SIG-M5 treated with dmso at 0.1 percent for 504 hours (cell line): ENCODE measurements at regions not wholly inside any gene's neighbourhood (a gene's known extent, or its start where the extent isn't known, plus 50 kb on each side); places are given as distances from the start of the nearest gene placed in this dataset.
"Not testable (repeated sequence)": the region's sequence is repeated elsewhere in the genome, so short reads cannot be mapped to it uniquely, and the experiment has no call there.

Source experiments
- DNase-seq: peaks from one replicate; lab custom pipeline; 2025; ENCODE audit not compliant: unreplicated experiment; lab: John Stamatoyannopoulos, UW

DNA sequence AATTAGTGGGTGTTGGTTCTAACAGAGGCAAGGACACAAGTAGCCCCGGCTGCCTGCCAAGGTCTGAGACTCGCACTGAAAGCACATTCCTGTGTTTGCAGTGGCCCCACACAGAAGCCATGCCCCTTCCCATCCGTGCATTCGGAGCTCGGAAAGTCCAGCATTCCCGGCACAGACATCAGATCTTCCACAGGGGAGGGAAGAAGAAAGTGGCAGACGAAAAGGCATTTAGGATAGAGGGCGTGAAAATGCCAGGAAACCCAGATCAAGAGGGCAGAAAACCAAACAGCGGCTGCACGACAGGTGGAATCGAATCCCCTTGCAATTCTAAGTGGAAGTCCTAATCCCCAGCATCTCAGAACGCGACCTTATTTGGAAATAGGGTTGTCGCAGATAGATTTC lies 105.5 kb upstream of the ASB18 start:
- no peak for DNase-seq

DNA sequence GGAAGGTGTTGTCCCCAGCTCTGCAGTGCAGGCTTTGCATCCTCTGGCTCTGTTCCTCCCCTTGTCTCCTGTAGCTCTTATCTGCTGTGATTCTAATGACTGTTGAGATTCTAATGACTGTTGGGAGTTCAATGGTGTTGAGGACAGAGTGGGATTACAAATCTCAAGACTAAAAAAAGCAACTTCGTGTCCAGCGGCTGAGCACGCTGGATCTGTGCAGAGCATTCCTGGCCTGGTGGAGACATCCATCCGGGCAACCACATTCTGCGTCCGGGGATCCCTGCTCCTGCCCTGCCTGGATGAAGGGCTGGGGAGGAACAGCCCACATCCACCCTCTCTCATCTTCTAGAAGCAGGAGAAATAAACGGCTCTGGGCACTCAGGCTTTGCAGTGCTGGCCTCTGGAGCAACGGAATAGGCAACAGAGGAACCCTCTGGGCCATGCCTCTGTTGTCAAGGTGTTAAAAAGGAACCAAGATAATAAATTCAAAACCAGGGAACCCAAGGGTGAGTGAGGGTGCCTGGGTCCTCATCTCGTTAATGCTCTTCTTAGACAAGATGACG lies 106.7 kb upstream of the ASB18 start:
- no peak for DNase-seq

DNA sequence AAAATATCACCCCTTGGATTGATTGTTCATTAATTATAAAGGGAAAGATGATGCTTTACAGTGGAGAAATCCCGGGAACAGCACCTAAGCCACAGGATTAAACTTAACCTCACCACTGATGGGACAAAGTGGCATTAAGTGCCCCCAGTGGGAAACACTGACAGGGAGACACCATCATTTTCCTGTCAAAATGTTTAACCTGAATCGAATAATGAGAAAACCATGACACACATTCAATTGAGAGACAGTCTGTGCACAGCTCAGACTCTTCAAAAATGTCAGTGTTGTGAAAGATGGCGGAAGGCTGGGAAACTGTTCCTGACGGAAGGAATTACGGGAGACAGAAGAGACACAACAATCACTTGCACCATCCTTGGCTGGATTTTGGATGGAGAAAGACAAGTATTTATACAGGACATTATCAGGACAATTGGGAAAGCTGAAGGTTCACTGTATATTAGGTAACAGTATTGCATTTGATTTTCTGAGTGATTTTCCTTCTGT lies 111.8 kb upstream of the ASB18 start:
- DNase-seq = no peak

DNA sequence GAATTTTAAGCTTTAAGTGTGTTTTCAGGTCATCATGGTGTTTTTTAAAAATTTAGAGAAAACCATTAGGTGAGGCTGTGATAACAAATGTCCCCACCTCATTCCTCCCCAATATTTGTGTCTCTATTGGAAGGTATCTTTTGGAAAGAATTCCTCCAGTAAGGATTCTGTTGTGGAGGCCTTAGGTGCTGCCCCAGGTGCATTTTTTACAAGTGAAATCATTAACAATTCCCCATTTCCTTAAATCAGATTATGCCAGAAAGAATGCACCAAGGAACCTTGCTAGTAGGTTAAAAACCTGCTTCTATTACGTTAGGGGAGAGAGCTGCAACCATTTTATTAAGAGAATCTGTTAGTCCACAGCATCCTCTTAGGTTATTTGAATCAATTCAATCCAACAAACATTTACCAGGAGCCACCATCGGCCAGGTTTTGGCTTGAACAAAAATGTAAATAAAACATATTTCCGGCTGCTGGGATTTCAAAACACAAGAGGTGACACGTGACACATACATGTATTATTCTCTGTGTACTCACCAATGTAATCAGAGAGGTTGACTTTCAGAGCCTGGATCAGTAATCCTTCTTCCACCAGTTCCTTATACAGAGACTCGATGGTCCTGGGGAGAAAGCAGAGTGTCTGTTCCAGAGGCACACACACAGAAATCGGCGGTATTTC lies 112.5 kb upstream of the ASB18 start:
- no peak for DNase-seq

DNA sequence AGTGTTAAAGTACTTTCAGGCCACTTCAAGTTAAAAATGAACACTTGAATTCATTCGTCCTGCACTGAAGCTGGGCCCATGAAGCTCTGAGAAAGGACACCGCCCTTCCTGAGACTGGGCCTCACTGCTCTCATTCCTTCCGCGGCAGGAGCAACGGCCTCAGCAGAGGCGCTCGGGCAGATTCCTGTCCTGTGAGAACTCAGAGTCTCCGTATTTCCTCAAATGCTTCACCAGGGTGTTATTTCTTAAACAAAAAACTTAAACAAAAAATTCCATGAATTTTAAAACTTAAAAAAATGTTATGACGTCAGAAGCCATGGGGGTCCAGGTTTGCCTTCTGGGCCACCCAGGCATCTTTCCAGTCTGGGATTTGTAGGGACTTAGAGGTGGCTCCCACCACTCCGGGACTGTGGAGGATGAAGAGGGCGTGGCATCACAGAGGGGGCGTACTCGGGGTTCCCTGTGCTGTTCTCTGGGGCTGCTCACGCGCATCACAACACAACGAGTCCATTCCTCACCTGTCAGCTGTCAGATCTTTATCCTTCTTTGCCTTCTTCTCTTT lies 115.9 kb upstream of the ASB18 start:
- no peak for DNase-seq

DNA sequence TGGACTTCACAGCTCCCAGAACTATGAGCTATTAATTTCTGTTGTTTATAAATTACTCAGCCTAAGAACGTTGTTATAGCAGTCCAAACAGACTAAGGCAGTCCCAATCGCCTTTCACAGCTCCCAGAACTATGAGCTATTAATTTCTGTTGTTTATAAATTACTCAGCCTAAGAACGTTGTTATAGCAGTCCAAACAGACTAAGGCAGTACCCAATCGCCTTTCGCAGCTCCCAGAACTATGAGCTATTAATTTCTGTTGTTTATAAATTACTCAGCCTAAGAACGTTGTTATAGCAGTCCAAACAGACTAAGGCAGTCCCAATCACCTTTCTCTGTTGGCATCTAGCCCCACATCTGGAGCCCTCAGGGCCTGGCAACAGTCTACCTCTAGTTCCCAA lies 117.0 kb upstream of the ASB18 start:
- DNase-seq = not testable (repeated sequence)

DNA sequence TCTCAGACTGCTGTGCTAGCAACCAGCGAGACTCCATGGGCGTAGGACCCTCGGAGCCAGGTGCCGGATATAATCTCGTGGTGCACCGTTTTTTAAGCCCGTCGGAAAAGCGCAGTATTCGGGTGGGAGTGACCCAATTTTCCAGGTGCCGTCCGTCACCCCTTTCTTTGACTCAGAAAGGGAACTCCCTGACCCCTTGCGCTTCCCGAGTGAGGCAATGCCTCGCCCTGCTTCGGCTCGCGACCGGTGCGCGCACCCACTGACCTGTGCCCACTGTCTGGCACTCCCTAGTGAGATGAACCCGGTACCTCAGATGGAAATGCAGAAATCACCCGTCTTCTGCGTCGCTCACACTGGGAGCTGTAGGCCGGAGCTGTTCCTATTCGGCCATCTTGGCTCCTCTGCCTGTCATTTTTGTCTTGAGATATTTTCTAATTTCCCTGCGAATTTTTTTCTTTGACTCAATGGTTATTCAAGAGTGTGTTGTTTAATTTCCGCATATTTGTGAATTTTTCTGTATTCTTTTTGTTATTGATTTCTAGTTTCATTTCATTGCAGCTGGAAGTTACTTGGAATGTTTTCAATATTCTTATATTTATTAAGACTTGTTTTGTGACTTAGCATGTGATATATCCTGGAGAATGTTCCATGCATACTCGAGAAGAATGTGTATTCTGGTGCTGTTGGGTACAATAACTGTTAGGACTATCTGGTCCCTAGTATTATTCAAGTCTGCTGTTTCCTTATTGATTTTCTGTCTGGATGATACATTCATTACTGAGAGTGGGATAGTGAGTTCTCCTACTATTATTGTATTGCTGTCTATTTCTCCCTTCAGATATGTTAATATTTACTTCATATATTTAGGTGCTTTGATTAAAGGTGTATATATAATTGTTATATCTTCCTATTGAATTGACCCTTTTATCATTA lies 125.3 kb upstream of the ASB18 start:
- not testable (repeated sequence) for DNase-seq

DNA sequence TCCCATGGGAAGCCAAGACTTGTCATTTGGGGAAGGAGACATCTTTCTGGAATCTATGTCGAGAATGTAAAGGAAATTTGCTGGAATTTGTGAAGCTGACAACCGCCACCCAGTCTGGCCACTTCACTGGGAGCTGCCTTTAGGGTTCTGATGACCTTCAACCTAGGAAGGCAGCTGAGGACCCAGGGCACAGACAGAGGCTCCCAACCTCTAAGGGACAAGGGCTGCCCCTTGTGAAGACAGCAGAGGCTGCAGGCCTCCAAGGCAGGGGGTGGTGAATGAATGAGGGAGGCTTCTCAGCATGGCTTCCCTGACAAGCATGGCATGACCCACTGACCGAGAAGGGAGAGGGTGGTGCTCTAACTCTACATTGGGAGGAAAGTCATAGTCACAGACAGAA lies 128.9 kb upstream of the ASB18 start:
- DNase-seq = no peak

DNA sequence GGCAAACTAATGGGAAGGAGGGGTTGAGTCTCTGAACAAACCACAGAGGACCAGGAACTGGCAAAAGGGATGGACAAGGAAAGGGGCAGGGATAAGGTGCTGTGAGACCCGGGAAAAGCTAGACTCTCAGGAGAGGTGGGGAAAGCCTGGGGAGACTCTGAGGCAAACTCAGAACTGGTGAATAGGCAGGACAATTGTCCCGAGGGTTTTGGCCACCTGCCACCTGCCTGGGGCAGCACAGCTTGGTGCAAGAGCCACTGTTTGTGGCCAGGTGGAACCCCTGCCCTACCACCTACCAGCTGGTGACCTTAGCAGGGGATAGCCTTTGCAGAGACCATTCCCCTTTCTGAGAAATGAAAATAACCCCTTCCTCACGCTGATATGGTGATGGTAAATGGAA lies 129.4 kb upstream of the ASB18 start:
- no peak for DNase-seq

DNA sequence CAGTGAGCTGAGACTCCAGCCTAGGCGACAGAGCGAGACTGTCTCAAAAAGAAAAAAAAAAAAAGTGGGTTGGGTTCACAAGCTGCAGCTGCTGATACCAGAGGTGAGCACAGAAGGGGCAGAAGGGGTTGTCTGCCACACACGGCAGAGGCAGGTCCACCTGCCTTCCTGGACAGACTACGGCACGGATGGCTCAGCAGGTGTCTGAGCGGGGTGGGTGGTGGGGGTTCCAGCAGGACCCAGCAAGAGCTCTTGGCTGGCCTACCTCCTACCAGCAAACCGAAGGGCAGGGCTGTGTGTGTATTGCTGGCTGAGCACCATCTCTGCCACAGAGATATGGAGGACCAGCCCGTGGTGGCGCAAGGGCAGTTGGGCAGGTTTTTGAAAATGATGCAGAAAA lies 130.4 kb upstream of the ASB18 start:
- no peak for DNase-seq

DNA sequence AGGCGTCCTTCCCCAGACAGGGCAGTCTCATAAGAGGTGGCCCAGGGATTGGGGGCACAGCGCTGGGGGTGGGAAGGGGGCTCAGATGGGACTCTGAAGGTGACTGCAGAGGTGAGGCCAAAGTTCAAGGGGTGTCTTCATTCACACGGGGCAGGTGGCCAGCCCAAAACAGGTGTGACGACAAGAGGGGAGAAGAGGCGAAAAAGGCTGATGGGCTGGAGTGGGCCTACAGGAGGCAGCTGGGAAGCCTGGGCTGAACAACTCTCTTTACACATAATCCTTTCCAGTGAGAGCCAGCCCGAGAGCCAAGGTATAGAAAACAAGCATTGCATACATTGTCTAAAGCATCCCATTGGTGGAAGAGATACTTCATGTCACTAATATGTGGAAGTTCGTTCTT lies 130.9 kb upstream of the ASB18 start:
- DNase-seq = no peak

DNA sequence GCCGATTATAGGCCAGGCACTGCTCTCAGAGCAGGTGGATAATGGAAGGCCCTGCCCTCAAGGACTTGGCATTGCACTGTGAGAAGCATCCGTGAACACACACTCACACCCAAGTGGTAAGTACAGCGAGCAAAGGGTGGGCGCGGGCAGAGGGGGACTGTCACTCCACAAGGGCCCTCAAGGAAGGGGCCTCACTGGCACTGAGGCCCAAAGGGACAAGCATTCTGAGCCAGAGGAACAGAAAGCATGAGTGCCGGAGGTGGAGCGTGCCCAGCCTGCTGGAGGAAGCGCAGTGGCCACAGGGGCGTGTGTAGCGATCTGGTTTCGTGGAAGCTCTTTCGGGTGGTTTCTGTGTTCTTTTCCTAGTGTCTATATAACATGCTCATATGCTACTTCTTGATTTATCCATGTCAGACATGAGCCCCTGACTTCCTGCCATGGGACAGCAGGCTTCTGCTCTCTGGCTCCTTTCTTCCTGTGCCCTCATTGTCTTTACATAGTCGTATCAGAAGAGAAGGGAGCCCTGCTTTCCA lies 132.7 kb upstream of the ASB18 start:
- no peak for DNase-seq

DNA sequence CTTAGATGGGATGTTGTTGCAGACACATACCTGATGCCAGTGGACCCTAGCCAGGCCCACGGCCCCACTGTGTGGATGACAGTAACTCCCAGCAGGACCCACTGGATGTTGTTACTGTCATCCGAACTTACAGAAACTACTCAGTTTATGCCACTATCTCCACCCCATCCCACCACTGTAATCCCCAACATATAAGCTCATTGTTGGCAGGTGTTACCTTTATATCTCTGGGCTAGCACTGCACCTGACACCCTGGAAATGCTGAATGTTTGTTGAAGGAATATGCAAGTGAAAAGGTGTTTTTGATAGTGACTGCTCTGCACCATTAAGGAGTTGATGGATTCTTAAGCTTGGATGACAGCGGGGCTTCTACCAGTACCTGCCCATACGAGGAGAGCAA lies 133.5 kb upstream of the ASB18 start:
- no peak for DNase-seq

DNA sequence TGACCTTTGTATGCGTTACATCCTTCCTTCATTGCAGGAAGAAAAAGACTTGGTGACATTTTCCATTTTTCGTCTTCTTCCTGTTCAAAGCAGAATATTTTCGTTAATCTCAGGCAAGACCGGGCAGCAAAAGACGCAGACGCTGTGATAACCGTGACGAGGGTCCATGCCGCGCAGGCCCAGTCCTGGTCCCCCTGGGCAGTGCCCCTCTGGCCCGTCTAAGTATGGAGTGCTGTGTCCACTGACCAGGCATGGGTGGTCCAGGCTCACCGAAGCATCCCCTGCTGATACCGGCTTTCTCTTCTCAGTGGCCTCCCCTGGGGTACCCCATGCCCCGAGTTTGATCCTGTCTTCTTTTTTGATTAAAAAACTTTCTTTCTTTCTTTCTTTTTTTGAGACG lies 135.2 kb upstream of the ASB18 start:
- DNase-seq = no peak

DNA sequence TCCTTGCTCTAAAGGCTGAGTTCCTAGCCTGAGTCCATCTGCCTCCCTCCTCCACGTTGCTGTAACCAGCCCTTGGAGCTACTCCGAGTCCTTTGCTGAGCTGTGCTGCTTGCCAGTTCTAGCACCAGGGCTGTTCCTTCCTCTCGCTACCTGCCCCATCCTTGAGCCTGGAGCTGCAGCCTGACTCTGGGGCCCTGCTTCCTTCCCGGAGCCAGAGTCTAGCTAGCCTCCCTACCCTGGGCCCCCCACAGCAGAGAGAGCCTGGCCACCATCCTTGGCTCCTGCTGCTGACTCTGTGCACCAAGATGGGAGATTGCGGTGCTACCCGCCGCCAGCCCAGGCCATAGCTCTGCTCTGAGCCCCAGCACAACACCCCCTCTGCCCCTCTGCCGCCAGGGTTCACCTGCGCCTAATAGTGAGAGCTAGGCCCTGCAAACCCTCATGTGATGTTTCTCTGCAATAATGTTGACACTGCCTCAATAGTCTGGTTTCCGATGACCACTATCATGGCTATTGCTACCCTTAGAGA lies 135.9 kb upstream of the ASB18 start:
- no peak for DNase-seq

DNA sequence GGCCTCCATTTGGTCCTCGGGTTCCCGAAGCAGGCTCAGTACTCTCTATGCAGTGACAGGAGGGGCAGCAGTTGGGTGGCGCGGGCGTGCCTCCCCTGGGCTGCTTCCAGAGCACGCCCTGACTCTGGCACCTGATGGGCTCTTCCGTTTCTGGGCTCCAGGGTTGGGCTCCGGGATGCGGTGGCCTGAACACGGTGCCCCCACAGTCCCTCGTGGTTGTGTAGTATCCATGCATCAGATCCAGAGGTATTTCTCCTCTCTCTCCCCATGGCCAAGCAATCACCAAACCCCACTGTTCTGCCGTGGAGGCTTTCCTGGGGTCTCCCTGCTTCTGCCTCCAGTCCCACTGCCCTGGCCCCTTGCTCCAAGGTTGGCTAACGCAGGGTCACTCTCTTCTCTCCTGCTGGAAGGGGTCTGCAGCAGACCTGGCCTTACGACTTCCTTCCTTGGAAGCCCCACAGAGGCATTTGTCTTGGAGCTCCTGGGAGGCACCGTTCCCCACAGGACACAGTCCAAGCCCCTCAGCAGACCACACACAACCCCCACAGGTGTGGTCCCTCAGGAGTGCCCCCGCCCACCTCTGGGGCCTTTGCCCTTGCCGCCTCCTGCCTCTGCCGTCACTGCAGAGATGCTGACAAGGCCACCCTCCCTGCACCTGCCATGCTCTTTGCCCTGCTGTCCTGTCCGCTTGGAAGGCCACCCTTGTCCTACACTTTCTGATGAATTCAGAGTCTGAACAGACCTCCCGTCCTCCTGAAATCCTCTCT lies 136.6 kb upstream of the ASB18 start:
- DNase-seq = no peak

DNA sequence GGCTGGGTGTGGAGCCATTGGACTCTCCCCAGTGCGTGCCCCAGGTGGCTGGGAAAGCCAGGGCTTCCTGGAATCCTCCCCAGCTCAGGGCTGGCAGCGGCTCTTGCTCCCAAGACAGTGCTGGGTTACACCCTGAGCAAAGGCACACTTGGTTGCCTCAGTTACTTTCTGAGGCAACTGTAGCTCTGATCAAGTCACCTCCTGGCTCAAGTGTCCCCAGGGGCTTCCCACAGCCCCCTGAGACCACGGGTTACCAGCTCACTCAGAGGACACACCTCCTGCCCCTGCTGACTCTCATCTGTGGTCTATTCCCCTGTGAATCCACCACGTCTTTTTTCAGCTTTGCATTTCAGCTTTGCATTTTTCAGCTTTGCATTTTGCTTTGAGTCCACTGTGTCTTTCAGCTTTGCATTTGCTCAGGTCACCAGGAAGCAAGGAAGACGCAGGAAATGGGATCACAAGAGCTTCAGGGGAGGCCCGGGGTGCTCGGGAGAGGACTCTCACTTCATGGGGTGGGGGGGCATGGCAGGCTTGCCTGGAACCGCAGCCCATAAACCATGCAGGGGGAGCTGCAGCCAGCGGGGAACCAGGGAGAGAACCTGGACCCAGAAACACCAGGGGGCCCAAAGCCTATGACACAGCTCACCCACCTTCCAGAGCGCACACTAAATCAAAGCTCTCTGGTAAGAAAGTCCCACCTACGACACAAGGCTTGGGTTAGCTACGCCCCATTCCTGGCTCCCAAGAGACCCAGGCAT lies 138.0 kb upstream of the ASB18 start:
- no peak for DNase-seq

DNA sequence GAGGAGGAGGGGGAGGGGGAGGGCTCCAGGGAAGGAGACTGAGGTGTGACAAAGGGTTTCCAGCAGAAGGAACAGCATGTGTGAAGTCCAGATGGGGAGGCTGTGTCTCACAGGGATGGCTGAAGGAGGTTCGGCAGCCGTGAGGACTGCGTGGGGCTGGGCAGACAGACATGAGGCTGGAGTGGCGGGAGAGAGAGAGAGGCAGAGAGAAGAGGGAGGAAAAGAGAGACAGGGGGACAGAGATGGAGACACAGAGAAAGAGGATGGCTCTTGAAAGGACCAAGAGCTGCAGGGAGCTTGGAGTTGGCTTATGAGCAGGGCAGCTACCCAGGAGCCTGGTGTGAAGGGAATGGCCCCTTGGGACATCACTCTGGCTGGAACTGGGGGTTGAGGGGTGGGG lies 138.9 kb upstream of the ASB18 start:
- DNase-seq = no peak

DNA sequence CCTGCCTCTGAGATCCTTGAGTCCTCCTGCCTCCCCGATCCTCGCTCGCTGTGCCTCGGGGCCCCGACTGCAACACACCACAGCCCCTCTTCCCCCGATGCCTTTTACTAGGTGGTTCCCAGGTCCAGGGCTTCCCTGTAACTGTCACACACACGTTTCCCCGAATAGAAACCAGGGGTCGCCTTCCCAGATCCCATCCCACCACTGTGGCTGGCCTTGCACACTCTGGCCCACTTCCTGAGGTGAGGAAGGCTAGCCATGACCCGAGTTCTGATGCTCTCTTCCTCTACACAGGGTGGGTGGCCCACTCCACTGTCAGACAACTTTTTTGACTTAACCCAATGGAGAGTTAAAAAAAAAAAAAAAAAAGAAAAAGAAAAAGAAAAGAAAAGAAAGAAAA lies 139.6 kb upstream of the ASB18 start:
- DNase-seq = no peak

DNA sequence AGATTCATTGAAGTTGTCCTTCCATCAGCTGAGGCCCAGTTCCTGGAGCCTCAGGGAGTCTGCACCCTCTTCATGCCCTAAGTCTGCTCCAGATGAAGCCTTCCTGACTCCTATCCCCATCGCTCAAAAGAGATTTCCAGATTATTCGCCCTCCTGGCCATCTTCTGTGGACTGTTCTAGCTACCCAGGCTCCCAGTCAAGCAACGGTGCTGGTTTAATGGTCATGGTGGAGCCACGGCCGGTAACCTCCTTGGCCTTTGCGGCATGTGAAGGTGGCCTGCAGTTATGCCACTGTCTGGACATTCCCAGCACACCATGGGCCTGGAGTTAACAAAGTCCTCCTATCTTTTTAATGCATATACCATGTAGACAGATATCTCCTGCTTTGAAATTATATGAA lies 140.1 kb upstream of the ASB18 start:
- DNase-seq = no peak
